Neural progenitor cell (in vitro differentiated cells): ENCODE measurements at regions not wholly inside any gene's neighbourhood (a gene's known extent, or its start where the extent isn't known, plus 50 kb on each side); places are given as distances from the start of the nearest gene placed in this dataset.

Experiments used
- EZH2 ChIP-seq: fragments of 200-600 bp; sonication (generic); IDR thresholded peaks from 2 replicates; pipeline ENCODE4 v1.6.1; 2017; ENCODE audit warnings: antibody characterized with exemption, mild to moderate bottlenecking, moderate library complexity
- TF ChIP-seq, protein P1 (sequence below): fragments of 200-600 bp; sonication (generic); IDR thresholded peaks from 2 replicates; pipeline ENCODE4 v1.5.1; 2017; ENCODE audit warnings: antibody characterized with exemption, mild to moderate bottlenecking

DNA sequence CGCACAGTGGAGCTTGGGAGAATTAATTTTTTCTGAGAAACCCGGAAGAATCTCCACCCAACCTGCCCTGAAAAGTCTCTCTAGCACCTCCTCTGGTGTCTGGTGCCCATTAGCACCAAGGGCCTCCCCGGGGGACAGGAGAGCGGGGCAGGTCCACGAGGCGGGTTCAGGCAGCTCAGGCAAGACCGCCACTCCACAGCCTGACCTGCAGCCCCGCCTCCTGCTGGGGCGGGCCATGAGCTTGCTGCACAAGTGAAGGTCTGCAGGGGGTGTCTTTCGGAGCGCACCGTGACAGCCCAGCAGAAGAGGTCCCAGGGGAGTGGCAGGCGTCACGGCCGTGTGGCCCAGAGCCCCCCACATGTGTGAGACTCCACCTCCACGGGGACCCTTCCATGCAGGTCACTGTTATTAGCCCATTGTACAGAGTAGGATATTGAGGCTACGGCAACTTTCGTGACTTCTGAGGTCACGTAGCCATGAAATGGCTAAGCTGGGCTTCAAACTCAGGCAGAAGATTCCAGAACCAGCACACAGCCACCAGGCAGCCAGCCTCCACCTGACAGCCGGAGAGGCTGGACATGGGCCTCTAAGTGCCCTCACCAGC lies 63.9 kb upstream of the SLCO4A1 start:
- TF ChIP-seq EZH2: no peak
- TF ChIP-seq, protein P1, sequence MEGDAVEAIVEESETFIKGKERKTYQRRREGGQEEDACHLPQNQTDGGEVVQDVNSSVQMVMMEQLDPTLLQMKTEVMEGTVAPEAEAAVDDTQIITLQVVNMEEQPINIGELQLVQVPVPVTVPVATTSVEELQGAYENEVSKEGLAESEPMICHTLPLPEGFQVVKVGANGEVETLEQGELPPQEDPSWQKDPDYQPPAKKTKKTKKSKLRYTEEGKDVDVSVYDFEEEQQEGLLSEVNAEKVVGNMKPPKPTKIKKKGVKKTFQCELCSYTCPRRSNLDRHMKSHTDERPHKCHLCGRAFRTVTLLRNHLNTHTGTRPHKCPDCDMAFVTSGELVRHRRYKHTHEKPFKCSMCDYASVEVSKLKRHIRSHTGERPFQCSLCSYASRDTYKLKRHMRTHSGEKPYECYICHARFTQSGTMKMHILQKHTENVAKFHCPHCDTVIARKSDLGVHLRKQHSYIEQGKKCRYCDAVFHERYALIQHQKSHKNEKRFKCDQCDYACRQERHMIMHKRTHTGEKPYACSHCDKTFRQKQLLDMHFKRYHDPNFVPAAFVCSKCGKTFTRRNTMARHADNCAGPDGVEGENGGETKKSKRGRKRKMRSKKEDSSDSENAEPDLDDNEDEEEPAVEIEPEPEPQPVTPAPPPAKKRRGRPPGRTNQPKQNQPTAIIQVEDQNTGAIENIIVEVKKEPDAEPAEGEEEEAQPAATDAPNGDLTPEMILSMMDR: no peak
